Ishikawa (cell line): ENCODE measurements at regions not wholly inside any gene's neighbourhood (a gene's known extent, or its start where the extent isn't known, plus 50 kb on each side); places are given as distances from the start of the nearest gene placed in this dataset.

Source experiments
- CEBPB ChIP-seq: IDR thresholded peaks from 2 replicates; pipeline ENCODE4 v1.6.1; 2012
- CREB1 ChIP-seq: IDR thresholded peaks from 2 replicates; pipeline ENCODE4 v1.6.1; 2012; ENCODE audit warnings: low read depth
- EGR1 ChIP-seq: IDR thresholded peaks from 2 replicates; pipeline ENCODE4 v1.6.1; 2012
- EP300 ChIP-seq: IDR thresholded peaks from 2 replicates; pipeline ENCODE4 v1.6.1; 2012; ENCODE audit warnings: borderline replicate concordance
- FOXM1 ChIP-seq: IDR thresholded peaks from 2 replicates; pipeline ENCODE4 v1.6.1; 2012; ENCODE audit warnings: low read depth, borderline replicate concordance
- NFIC ChIP-seq: IDR thresholded peaks from 2 replicates; pipeline ENCODE4 v1.6.1; 2012
- RAD21 ChIP-seq: IDR thresholded peaks from 2 replicates; pipeline ENCODE4 v1.6.1; 2012; ENCODE audit warnings: low read depth
- REST ChIP-seq: IDR thresholded peaks from 2 replicates; pipeline ENCODE4 v1.6.1; 2012; ENCODE audit warnings: low read depth, mild to moderate bottlenecking
- TAF1 ChIP-seq: IDR thresholded peaks from 2 replicates; pipeline ENCODE4 v1.6.1; 2012; ENCODE audit warnings: low read depth, mild to moderate bottlenecking
- TCF12 ChIP-seq: IDR thresholded peaks from 2 replicates; pipeline ENCODE4 v1.6.1; 2012; ENCODE audit warnings: low read depth
- TEAD4 ChIP-seq: IDR thresholded peaks from 2 replicates; pipeline ENCODE4 v1.6.1; 2012
- YY1 ChIP-seq: IDR thresholded peaks from 2 replicates; pipeline ENCODE4 v1.6.1; 2012; ENCODE audit warnings: low read depth
- ZBTB7A ChIP-seq: IDR thresholded peaks from 2 replicates; pipeline ENCODE4 v1.6.1; 2012; ENCODE audit warnings: low read depth
- TF ChIP-seq, protein P1 (sequence below): IDR thresholded peaks from 2 replicates; pipeline ENCODE4 v1.6.1; 2012
- TF ChIP-seq, protein P2 (sequence below): IDR thresholded peaks from 2 replicates; pipeline ENCODE4 v1.6.1; 2012

GRCh38 chr6:133160536-133160935, 80.6 kb upstream of the EYA4 start:
- no peak for TF ChIP-seq TCF12
- TF ChIP-seq, protein P1, sequence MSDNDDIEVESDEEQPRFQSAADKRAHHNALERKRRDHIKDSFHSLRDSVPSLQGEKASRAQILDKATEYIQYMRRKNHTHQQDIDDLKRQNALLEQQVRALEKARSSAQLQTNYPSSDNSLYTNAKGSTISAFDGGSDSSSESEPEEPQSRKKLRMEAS, result no peak
- TF ChIP-seq ZBTB7A, result no peak

- TF ChIP-seq RAD21, result no peak
- no peak for TF ChIP-seq ZBTB7A
- TF ChIP-seq YY1, result no peak
- TF ChIP-seq, protein P1, result no peak
- no peak for TF ChIP-seq EP300
- no peak for TF ChIP-seq NFIC
- TF ChIP-seq CREB1, result no peak
- no peak for TF ChIP-seq FOXM1
- TF ChIP-seq, protein P2, sequence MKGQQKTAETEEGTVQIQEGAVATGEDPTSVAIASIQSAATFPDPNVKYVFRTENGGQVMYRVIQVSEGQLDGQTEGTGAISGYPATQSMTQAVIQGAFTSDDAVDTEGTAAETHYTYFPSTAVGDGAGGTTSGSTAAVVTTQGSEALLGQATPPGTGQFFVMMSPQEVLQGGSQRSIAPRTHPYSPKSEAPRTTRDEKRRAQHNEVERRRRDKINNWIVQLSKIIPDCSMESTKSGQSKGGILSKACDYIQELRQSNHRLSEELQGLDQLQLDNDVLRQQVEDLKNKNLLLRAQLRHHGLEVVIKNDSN, result no peak
- no peak for TF ChIP-seq TAF1
- no peak for TF ChIP-seq TEAD4
- no peak for TF ChIP-seq TCF12
- TF ChIP-seq REST, result no peak
Observed at GRCh38 chr6:133165235-133165634, 75.9 kb upstream of the EYA4 start.

DNA sequence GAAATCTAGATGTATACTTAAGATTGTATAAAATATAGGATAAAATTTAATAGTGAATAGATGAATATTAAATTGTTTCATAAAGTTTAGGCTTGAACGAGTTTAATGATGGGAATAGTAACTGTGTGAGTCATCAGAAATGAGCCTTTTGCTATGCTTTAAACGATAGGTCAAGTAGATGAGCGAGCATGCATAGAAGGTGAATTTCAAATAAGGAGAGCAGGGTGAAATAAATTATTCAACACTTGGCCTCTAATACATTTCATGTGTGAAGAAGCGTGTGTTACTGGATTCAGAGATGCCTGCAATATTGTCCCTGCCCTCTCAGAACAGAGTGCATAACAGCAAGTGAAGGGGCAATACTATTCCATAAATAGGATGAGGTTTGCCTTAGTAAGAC, 74.4 kb upstream of the EYA4 start:
- no peak for TF ChIP-seq NFIC
- no peak for TF ChIP-seq REST
- TF ChIP-seq, protein P1, result no peak
- TF ChIP-seq, protein P2, result no peak
- no peak for TF ChIP-seq EGR1
- no peak for TF ChIP-seq FOXM1
- TF ChIP-seq CREB1, result no peak
- TF ChIP-seq TEAD4, result no peak
- TF ChIP-seq TCF12, result no peak
- no peak for TF ChIP-seq TAF1
- TF ChIP-seq CEBPB, result no peak
- no peak for TF ChIP-seq RAD21
- no peak for TF ChIP-seq ZBTB7A

DNA sequence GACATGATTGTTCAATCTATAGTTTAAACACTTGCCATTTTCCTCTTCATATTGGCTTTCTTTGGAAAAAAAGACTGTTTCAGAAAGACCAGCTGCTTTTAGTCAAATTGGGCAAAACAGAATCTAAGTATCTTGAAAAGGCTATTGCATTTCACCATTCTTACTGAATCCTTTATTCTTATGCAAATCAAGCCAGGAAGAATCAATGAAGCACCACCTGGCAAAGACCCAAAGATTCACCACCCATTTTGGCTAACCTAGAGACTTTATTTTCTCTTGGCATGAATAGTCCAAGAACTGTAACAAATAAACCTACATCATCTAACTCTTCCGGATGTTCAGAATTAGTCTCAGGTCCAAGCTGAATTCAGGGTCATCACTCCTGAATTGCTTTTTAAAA, 71.3 kb upstream of the EYA4 start:
- no peak for TF ChIP-seq TEAD4
- no peak for TF ChIP-seq EP300
- TF ChIP-seq TAF1, result no peak
- TF ChIP-seq FOXM1, result no peak
- TF ChIP-seq CREB1, result no peak
- TF ChIP-seq, protein P2, result no peak
- TF ChIP-seq REST, result no peak
- TF ChIP-seq RAD21, result no peak
- no peak for TF ChIP-seq ZBTB7A

- TF ChIP-seq TCF12 (no peak), TAF1 (no peak), EP300 (no peak), NFIC (no peak), CREB1 (no peak), EGR1 (no peak), RAD21 (no peak), REST (no peak), YY1 (no peak), FOXM1 (no peak), TEAD4 (no peak), CEBPB (no peak), ZBTB7A (no peak)
- TF ChIP-seq, protein P1, result no peak
- TF ChIP-seq, protein P2, result no peak
Observed at GRCh38 chr6:133170602-133171001, 70.6 kb upstream of the EYA4 start.
